HG03175 (cell line): ENCODE measurements at regions not wholly inside any gene's neighbourhood (a gene's known extent, or its start where the extent isn't known, plus 50 kb on each side); places are given as distances from the start of the nearest gene placed in this dataset.

Experiments used
- ATAC-seq: cut with Tn5 transposase; IDR thresholded peaks from one replicate; pipeline ENCODE4 v1.9.1; 2021; ENCODE audit warnings: mild to moderate bottlenecking, moderate library complexity; ENCODE audit not compliant: unreplicated experiment

DNA sequence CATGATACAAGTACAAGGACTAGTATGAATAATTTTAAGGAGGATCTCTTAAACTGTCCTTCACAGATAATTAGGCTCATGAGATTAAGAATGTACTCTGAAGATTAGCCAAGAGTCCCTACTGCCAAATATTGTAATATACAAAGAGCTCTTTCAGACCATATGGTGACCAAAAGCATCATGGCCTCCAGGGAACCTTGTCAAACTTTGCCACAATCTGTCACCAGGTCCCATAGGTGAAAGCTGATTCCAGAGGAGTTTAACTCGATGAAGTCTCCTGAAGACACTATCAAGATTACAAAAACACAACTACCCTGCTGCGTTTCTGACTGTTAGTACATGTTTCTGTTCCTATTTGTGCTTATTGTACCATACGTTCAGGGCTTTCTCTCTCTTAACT, 395.4 kb upstream of the ITGA1 start:
- no peak for ATAC-seq

DNA sequence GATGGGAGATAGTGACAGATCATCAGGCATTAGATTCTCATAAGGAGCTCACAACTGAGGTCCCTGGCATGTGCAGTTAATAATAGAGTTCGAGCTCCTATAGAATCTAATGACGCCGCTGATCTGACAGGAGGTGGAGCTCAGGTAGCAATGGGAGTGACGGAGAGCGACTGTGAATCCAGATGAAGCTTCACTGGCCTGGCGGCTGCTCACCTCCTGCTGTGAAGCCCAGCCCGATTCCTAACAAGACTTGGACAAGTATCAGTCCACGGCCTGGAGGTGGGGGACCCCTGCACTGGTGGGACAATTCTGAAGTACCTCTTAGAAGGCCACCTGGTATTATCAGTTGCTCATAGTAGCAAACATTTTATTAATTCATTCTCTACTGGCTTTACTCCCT, 377.9 kb upstream of the ITGA1 start:
- ATAC-seq: no peak

DNA sequence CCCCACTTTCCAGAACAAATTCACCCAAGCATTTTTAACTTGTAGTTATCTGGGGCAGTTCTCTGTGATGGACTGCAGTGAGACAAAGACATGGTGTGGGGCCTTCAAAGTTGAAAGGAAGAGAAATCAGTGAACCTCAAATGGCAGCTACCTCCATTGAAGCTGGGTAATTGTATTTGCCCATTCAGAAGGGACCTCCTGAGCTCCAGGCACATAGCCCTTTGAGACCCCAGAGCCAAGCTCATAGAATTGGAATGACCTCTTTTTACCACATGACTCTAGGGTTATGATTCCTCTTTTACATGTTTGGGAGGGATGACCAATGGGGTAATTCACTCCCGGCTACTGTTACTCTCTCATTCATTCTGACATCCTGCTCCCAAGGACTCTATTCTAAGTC, 368.4 kb upstream of the ITGA1 start:
- no peak for ATAC-seq

DNA sequence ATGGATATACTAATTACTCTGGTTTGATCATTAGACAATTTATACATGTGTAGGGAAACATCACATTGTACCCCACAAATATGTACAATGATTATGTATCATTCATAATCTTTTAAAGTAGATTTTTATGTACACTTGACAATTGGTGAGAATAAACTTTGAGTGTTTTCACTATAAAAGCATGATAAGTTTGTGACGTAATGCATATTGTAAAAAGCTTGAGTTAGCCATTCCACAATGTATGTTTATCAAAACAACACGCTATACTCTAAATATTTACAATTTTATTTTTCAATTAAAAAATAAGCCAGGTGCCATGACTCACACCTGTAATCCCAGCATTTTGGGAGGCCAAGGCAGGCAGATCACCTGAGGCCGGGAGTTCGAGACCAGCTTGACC, 360.1 kb upstream of the ITGA1 start:
- no peak for ATAC-seq

DNA sequence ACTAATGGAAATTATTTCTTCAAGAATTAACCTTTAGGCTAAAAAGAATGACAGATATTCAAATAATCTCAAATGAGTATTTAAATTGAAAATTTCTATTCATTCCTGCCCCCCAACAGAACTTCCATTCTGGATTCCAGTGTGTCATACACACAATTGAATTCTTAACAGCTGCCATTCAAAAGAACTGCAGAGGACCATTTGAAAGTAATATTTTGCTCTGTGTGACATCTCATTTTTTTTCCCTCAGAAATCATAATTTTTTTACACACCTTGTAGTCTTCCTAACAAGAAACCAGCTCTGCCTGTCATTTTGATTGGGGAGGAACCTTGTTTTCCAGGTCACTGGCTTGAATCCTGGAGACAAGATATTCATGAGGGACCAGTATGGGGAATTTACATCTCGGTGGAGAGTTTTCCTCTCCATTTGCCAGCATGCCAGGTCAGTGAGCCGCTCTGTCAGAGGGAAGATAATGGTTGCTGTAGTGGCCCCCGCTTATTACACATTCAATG, 358.7 kb upstream of the ITGA1 start:
- no peak for ATAC-seq

DNA sequence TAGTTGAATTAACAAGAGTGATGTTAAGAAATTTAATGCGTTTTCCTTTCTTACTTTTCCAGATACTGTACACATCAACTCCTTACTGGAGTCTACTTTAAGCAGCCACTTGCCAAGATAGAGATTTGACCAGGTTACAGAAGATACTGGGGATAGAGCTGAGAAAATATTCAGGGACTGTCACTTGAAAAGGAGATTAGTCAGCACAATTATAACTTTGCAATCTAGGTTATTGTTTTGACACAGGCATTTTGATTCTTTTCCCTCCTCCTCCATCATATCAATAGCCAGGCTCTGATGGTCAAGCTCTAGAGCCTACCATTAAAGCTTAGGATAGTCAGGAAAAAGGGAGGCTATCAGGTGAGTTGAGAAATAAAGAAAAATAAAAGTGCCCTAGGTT, 345.9 kb upstream of the ITGA1 start:
- no peak for ATAC-seq

DNA sequence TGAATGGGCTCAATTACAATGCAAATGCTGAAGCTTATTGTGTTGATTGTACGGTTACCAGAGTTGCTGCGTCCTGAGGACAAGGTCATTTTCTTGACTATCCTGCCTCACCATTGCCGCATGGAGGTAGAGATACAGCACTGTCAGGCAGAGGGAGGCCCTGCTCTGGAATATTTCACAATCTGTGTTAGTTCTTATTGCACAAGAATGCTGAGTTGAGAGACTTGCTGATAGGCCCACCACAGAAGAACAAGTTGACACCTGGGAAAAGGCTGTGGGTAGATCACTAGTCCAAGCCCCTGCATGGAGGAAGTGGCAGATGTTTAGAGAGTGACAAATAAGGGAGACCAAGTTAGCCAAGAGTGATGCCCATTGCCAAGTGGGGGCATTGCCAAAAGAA, 344.5 kb upstream of the ITGA1 start:
- ATAC-seq: no peak

DNA sequence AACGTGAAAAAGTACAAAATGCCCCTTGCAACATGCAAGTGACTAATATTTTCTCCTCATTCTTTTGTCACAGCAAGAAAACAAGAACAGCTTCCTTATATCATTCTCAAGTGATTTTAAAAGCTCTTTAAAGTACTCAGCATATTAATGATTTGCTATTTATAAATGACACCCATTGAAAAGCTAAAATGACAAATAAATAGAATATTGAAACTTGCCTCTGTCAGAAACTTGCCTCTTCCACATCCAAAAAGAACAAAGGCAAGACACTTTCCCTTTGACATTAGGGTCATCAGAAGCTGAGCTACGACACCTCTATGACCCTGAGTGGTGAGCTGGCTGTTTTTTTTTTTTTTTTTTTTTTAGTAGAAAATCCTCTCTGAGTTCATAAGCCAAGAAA, 339.6 kb upstream of the ITGA1 start:
- no peak for ATAC-seq

DNA sequence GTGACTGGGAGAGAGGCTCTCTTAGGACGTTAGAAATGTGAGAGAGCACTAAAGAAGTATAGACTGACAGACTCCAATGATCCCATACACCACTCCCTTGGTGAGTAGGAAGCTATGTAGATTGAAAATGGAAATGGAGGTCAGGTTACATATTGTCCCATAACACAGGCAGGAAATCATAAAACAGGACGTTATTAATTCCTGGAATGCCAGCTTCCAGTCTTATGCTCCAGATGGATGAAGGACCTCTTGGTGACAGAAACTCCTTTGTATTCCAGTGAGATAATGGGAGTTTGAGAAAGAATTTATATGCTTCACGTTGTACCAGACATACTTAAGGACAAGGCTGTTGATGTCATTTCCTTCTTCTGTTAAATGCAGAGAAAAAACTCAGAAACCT, 338.2 kb upstream of the ITGA1 start:
- ATAC-seq: no peak

DNA sequence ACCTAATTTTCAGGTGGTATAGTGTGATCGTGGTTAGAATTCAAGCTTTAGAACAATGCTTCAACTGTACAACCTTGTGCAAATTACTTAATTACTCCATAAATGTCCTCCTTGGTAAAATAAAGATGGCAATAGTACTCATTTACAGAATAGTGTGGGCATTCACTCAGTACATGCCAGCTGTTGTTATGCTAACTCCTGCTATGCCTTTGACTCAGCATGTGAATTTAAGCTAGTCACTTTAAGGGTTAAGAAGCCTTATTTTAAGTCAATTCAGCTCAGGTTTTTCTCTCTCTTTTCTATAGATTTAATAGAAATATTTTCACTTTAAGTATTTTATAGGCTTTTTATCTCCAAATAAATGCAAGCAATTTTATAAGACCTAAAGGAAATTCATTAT, 335.6 kb upstream of the ITGA1 start:
- ATAC-seq: no peak

DNA sequence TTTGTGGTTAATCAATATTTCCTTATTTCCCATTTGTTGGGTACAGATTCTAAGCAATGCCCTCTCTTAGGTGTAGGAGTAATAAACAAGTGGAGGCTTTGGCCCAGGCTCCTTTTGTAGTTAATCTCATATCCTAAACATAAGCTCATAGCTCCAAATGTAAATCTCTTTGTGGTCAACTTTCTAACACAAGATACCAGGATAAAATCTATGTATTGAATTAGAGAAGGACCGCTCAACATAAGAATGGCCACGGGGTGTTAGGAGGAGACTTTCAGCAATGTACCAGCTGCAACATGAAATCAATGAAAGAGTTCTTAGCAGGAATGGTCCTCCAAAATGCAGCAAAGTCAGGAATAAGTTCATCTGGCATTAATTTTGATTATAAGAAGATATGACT, 334.5 kb upstream of the ITGA1 start:
- no peak for ATAC-seq

DNA sequence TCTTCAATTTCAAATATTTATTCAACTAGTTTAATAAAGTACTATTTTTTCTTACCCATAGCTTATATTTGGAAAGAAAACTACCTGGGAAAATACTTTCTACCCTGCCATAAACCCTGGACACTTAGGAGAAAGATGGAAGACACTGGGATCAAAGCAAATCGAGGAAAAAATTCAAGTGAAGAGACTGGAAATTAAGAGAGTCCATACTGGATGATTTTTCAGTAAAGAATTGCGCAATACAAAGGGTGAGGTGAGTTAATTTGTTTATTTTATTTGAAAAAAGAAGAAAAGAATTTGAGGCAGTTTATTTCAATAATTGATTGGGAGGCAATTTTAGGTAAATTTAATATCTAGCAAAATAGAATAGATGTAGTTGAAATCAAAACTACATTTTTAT, 331.8 kb upstream of the ITGA1 start:
- no peak for ATAC-seq

DNA sequence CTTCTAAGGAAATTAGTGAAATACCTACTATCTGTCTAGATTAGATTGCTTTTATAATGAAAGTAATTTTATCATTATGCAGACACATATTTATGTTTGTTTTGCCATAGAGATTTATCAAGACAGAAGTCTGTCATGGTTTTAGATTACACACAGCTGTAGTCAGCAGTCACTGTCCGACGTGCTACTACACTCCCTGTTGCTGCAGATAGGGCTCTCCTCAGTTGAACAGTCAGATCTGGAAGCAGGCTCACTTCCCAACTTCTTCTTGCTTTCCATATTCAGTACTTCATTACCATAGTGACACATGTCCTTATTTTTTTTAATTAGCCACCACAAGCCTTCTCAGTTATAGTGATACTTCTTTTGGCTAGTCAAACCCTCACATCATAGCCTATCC, 329.9 kb upstream of the ITGA1 start:
- no peak for ATAC-seq

DNA sequence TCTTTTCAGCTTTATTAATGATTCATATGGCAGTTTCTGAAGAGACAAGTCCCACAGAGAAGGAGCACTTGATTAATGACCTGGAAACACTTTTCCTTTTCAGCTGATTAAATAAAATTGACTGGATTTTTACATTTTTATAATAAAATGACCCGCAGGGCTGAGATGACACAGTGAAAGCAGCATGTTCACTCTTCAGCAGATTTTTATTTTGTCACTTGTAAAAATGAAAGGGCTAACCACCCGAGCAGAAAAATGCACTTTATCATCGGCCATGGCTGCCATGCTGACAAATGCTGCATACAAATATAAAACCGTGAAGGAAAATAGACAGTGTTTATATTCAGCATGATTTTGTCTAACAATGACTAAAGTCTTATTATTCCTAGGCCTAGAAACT, 321.6 kb upstream of the ITGA1 start:
- no peak for ATAC-seq

DNA sequence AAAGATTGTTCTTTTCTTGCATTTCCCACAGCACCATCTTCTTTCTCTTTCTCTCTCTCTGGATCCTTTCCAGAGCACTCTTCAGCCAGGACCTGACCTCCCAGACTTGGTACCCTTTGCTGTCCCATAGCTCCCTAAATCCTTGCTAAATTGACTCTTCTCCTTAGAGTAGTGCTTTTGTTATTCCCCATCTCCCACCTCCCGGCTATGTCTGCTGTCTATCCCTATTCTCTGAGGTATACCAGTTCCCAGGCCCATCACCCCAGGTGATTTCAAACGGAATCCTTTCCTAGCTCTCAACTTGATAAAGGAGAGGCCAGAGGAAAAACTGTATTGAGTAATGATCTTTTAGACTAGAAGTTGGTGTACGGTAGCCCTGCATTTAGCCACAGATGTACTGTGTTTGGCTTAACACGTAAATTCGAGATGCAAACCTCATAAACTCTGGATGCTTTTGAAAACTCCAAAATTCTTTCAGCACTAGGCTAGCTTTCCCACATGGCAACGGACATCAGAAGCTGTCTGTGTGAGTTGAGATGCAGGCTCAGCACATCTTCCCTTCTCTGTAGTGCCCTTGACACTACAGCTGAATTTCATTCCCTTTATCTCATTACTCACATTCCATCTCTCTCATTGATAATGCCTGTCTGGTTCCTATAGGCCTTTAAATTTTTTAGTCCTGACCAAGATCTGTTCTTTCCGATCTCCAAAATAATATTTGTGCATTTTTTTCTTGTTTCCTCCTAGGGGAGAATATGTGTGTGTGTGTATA, 320.8 kb upstream of the ITGA1 start:
- no peak for ATAC-seq

DNA sequence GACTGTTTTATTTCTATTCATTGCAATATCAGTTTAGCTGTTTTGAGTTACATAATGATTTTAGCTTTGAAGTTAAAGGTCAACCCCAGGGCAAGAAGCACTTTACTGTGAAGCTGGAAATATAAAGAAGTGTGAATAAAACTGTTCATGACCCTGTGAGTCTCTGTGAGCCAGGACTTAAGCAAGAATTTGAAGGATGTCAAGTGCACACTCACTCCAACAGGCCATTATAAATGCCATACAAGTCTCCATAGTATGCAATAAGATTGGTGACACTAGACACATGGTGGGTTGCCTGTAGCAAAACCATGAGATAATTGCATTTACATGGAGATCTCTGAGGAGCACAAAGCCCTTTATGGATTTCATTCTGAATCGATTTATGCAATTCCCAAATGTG, 318.7 kb upstream of the ITGA1 start:
- no peak for ATAC-seq

DNA sequence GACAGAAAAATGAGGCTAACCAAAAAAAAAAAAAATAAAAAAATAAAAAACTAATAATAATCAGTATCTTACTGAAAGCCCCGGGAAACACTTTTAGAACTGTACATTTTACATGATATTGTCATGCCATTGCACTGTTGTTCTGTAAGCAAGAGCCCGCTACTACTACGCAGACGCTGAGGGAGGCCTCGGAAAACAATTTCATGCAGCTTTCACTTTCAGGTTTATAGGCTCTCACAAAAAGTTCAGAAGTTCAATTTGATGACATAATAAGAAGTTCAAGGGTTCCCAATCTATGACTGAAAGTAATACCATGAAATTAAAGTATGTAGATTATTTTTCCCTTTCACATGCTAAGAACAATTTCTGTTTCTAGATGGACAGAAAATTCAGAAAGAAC, 318.3 kb upstream of the ITGA1 start:
- ATAC-seq: peak; percentile 52

DNA sequence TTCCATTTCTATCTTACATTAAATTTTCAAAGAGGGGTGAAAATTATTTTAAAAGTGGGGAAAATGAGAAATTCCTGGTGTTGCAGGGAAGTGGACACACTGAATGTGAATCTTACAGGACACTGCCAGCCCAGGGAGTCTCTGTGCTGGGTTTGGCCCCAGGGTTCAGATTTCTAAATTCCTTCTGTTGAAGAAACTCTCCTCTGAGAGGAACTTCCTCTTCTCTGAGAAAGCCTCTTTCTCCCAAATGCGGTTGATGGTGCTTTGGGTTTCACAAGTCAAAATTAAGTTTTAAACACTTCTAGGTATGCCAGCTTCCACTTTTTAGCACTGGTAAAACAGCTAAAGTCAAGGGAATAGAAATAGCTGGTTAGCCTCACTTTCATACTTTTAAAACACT, 317.9 kb upstream of the ITGA1 start:
- ATAC-seq: no peak

DNA sequence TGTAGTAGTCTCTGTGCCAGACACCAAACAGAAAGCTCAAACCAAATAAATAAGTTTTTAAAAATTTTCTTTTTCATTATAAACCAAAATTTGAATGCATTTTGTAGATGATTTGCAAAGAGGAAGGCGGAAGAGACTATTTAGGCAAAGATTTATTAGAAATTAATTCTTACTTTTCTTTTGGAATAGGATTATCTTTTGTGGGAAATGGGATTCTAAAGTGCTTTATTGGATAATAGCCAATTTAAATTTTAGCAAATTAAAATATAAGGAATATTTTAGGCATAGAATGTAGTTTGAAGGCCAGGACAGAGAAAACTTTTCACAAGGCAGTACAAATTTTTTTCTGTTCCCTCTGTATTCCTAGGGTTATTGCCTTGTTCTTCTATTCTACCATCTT, 311.4 kb upstream of the ITGA1 start:
- ATAC-seq: no peak

DNA sequence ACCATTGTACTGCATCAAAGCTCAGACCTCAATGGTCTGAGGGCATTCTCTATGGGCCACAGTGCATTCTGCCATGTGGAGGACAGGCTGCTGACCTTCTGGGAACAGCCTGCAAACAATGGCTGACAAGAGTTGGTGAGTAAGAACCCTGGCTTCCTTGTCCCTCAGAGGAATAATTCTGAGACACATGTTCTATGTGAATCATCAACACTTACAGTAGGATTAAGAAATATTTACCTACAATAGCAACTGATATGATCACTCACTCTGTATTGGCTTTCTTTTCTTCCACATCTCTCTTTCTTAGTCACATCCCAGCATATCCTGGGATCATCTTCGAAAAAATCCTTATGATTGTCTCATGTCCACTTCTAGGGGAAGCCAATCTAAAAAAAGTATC, 306.5 kb upstream of the ITGA1 start:
- ATAC-seq: no peak

DNA sequence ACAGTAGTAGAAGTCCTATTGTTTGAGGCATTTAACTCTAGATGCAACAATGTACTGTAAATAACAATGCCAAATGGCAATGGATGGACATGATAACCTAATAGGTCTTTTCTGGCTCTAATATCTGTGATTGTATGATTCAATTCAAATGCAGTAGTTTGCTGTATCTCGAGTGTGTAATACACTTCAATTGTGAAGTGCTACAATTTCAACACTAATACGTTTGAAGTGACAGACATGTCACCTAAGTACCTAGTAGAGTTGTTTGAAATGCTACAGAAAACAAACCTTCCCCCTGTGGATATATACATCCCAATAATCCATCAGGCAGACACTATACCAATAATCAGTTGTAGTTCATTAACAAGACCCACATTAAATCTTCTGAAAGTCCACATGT, 305.9 kb upstream of the ITGA1 start:
- ATAC-seq: no peak

DNA sequence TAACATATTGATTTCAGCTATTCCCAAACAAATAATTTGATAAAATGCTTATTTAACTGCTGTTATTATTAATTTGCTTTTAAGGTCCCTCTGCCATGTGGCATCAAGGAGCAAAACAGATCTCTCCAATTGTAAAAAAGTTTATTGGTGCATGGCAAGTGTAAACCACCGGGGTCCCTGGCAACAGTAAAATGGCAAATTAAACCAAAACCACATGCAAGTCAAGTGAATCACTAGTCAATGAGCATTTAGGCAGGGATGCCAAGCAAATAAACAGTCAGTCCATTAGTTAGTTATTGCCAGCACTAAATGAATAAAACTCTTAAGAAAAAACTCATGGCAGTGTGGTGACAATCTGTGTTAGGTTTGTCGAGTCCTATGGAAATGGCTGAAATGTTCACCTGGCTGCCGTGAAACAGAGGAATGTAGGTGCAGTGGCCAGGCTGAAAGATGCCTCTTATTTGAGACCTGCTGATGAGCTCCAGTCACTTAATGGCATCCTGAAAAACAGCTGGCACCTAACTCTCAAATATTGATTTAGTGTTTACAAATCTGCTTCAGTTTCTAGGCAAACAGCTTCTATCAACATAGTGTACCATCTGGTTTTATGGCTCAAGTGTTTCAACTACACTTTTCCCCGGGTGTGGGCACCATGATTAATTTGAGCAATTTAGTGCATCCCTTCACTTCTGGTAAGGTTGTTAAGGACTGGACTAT, 296.5 kb upstream of the ITGA1 start:
- ATAC-seq: no peak

DNA sequence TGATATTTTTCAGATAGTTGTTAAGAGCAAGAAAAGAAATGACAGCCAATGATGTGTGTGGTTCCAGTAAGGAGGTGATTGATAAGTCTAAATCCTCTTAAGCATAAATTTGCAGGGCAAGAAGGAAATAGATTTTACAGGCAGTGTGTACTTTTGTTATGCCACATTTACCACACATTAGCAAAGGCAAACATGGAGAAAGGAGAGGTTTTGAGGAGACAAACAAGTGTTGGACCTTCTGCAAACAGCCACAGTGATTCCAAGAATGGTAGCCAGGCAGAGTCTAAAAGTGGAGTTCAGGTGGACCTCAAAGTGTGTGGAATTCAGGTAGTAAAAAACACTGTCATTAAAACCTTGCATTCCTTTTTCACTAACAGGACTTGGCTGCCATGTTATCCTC, 295.9 kb upstream of the ITGA1 start:
- ATAC-seq: no peak
